ENCODE measurements at regions not wholly inside any gene's neighbourhood (a gene's known extent, or its start where the extent isn't known, plus 50 kb on each side); places are given as distances from the start of the nearest gene placed in this dataset.

DNA sequence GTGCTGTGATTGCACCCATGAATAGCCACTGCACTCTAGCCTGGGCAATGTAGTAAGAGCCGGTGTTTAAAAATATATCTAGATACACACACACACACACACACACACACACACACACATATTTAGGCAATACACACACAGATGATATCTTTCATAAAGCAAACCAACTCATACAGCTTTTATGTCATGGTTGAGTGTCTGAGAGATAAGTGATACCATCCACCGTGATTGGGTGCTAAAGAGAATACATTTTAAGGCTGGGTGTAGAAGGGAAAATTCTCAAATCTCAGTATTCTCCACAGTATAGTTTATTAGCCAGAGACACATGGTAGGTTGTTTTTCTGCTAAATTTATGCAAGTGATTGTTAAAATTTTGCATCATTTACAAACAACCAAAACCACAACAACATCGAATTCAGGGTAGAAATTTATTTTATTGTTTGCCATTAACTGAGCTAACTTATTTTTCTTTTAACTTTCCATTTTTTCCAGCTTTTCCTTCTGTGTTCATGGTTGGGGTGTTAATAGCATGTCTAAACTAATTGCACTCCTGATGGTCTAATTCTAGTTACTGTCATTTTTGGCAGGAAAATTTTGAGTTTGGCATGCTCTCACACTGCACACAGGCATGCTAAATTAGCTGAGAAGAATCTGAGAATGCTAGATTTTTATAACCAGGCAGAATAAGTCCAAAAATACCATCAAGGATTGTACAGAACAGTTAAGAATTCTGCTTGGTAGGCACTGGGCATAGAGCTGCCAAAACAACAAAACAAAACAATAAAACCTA, 57.9 kb upstream of the SYPL1 start:
- DNase-seq (ENCODE audit: low read depth, low spot score), result no peak
- in situ Hi-C loops (cut with HindIII; ENCODE audit: low pct_unique_long_range_greater_than_20kb, low sequenced_read_pairs), result loop anchor here (25.0 kb wide), 2 partner anchors 408 to 508 kb away; no protein-coding TSS in a partner anchor

DNA sequence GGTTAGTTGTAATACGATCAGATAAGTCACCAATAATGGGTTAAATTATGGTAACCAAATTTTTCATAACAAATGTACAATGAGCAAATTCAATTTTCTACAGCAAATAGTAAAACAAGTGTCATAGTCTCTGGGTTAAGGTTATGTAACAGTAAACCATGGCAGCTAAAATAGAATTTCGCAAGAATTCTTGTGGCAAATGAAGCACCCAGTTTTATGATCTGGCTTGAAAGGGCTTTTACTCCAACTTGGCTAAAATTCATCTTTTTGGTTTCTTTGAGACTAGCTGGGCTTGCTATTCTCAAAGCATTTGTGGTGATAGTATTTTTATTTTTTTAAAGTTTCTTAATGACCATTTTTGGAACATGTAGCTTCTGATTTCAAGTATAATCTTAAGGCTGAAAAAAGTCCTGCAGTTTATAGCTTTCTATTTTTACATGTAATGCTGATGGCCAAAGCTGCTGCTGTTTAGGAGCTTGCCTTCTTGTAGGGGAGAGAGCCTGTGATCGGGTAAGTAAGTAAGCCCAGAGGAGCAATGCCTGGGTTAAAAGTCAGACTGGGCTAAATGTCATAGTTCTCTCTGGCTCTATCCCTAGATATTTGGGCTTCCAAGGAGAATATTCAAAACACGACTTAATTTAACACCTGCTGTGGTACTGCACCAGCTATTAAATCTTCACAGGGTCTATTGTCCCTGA, 55.5 kb upstream of the SYPL1 start:
- in situ Hi-C loops (cut with HindIII; ENCODE audit: low pct_unique_long_range_greater_than_20kb, low sequenced_read_pairs), result loop anchor here (25.0 kb wide), 2 partner anchors 405 to 505 kb away; no protein-coding TSS in a partner anchor

DNA sequence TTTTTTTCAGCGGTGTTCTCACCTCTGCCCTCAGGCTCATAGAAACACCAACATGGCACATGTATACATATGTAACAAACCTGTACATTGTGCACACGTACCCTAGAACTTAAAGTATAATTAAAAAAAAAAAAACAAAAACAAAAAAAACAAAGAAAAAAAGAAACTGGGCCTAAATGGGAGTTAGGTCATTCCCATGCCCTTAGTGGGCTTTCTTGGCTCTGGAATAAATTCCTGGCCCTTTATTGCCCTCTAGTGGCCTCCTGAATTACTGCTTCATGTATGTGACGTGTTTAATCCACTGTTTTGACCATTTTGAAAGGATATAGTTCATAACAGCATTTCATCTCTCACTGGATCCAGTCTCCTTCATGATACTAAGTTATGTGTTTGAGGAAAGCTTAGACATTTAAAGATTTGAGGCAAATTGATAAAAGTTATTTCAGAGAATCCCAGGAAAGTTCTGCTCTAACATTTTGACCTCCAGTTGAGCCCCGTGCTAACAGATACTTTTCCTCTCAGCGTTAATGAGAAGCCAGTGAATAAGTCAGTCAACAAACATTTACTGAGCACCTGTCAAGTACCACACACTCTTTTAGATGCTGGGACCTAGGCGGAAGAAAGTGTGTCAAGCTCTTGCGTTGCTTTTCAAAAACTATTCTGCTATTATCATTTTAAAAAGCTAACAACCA, 54.7 kb upstream of the SYPL1 start:
- in situ Hi-C loops (cut with HindIII; ENCODE audit: low pct_unique_long_range_greater_than_20kb, low sequenced_read_pairs), result loop anchor here (25.0 kb wide), 2 partner anchors 404 to 504 kb away; no protein-coding TSS in a partner anchor
- peak; percentile 90 for DNase-seq (ENCODE audit: low read depth, low spot score)

More for the DNA sequence above, 55.5 kb upstream of the SYPL1 start:
- DNase-seq (ENCODE audit: low read depth, low spot score), result no peak

DNA sequence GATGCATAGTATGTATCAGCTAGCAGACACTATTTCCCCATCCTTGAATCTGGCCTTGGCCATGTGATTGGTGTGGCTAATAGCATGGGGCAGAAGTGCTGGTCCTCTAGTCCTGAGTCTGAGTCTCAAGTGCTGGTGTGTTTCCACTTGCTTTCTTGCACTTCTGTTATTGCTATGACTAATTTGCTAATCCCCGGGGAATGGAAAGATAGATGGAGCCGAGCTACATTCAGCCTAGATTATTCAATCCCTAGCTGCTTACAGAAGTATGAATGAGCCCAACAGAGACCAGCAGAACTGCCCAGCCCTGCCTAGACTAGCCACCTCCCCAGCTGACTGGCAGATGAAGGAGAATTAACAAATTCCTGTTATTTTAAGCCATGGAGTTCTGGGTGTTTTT, 53.2 kb upstream of the SYPL1 start:
- DNase-seq (ENCODE audit: low read depth, low spot score), result peak; percentile 22
- in situ Hi-C loops (cut with HindIII; ENCODE audit: low pct_unique_long_range_greater_than_20kb, low sequenced_read_pairs), result loop anchor here (25.0 kb wide), 2 partner anchors 403 to 503 kb away; no protein-coding TSS in a partner anchor

DNA sequence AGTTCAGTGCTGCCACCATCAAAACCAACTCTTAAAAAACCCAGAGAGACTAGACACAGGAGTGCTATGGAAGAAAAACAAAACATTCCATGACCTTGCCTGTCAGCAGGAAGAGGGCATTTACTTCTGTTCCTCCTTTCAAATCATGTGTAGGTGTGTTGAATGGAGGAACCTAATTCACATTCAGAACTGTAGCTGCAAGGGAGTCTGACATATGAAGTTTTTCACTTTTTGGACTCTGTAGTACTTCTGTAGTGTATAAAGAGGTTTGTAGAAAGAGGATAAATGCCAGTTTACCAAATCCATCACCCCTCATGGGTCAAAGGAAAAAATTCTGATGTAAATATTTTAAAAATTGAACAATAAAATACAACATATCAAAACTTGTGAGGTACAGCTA, 51.1 kb upstream of the SYPL1 start:
- DNase-seq (ENCODE audit: low read depth, low spot score), result no peak
- in situ Hi-C loops (cut with HindIII; ENCODE audit: low pct_unique_long_range_greater_than_20kb, low sequenced_read_pairs), result loop anchor here (25.0 kb wide), 2 partner anchors 401 to 501 kb away; no protein-coding TSS in a partner anchor
